IMR-90 (cell line): ENCODE measurements at regions not wholly inside any gene's neighbourhood (a gene's known extent, or its start where the extent isn't known, plus 50 kb on each side); places are given as distances from the start of the nearest gene placed in this dataset.

Source experiments
- ATAC-seq: fragments of 200-7000 bp; cut with Tn5 transposase; 2 replicates; pipeline ENCODE4 v1.9.1; 2020; ENCODE audit warnings: low read depth, mild to moderate bottlenecking, moderate library complexity
- BruUV-seq: library from RNA; stranded (reverse); fragments of 400-500 nt; replicated peaks from 2 replicates; lab custom pipeline; 2021; lab: Mats Ljungman, UMichigan
- CTCF ChIA-PET: fragments of 300-600 bp; formaldehyde crosslinking; extraction: SDS; loops from one replicate; lab custom pipeline; 2021; ENCODE audit warnings: antibody characterized with exemption; lab: Yijun Ruan, JAX
- POLR2A ChIA-PET: fragments of 300-600 bp; sonication (Branson Sonifier 250); formaldehyde crosslinking; loops from one replicate; lab custom pipeline; 2022; ENCODE audit warnings: antibody characterized with exemption; ENCODE audit not compliant: unreplicated experiment; lab: Charles Lee
- DNase-seq: peaks from one replicate; pipeline ENCODE4 v3.0.0; 2013
- H2AFZ ChIP-seq: replicated peaks from 2 replicates; pipeline ENCODE3; 2013; ENCODE audit warnings: low read length, mild to moderate bottlenecking; ENCODE audit not compliant: poor library complexity
- H2AK5ac ChIP-seq: 2 replicates; pipeline ENCODE4 v1.6.1; 2013; ENCODE audit warnings: low read depth, low read length, inconsistent platforms
- H2AK9ac ChIP-seq: replicated peaks from 2 replicates; pipeline ENCODE3; 2013; ENCODE audit warnings: mild to moderate bottlenecking, low read depth, low read length, moderate library complexity; ENCODE audit not compliant: poor library complexity
- H2BK120ac ChIP-seq: 2 replicates; pipeline ENCODE4 v1.6.1; 2013; ENCODE audit warnings: low read depth, low read length, inconsistent platforms
- H2BK15ac ChIP-seq: 3 replicates; pipeline ENCODE4 v1.6.1; 2013; ENCODE audit warnings: low read depth, low read length, inconsistent platforms
- H2BK20ac ChIP-seq: 2 replicates; pipeline ENCODE4 v1.6.1; 2013; ENCODE audit warnings: low read depth, mild to moderate bottlenecking, inconsistent platforms, low read length, moderate library complexity
- H2BK5ac ChIP-seq: 2 replicates; pipeline ENCODE4 v1.6.1; 2013; ENCODE audit warnings: mild to moderate bottlenecking, low read depth, low read length, inconsistent platforms; ENCODE audit not compliant: poor library complexity, severe bottlenecking
- H3K14ac ChIP-seq: replicated peaks from 2 replicates; pipeline ENCODE4 v1.6.1; 2013; ENCODE audit warnings: low read depth, low read length, inconsistent platforms
- H3K18ac ChIP-seq: 2 replicates; pipeline ENCODE4 v1.6.1; 2013; ENCODE audit warnings: low read depth, low read length, control low read depth
- H3K23ac ChIP-seq: 2 replicates; pipeline ENCODE4 v1.6.1; 2013; ENCODE audit warnings: low read depth, low read length, inconsistent platforms
- H3K27ac ChIP-seq: 2 replicates; pipeline ENCODE4 v1.5.1; 2013; ENCODE audit warnings: mild to moderate bottlenecking, control low read depth, low read length; ENCODE audit not compliant: insufficient read depth
- H3K27me3 ChIP-seq: 2 replicates; pipeline ENCODE4 v1.6.1; 2013; ENCODE audit warnings: low read length; ENCODE audit not compliant: control insufficient read depth, insufficient read depth
- H3K36me3 ChIP-seq: 2 replicates; pipeline ENCODE4 v1.6.1; 2013; ENCODE audit warnings: low read length, mixed read lengths; ENCODE audit not compliant: control insufficient read depth, insufficient read depth
- H3K4ac ChIP-seq: 2 replicates; pipeline ENCODE4 v1.6.1; 2013; ENCODE audit warnings: low read depth, low read length, inconsistent platforms
- H3K4me1 ChIP-seq: 2 replicates; pipeline ENCODE4 v1.6.1; 2013; ENCODE audit warnings: low read length, mixed read lengths; ENCODE audit not compliant: control insufficient read depth, insufficient read depth
- H3K4me2 ChIP-seq: 2 replicates; pipeline ENCODE4 v1.6.1; 2013; ENCODE audit warnings: low read depth, mild to moderate bottlenecking, control low read depth, low read length, moderate library complexity
- H3K4me3 ChIP-seq: 2 replicates; pipeline ENCODE4 v1.5.1; 2013; ENCODE audit warnings: low read depth, mild to moderate bottlenecking, control low read depth, low read length, moderate library complexity; ENCODE audit not compliant: insufficient read depth
- H3K56ac ChIP-seq: 2 replicates; pipeline ENCODE4 v1.6.1; 2013; ENCODE audit warnings: low read length, inconsistent platforms; ENCODE audit not compliant: insufficient read depth; ENCODE audit errors: extremely low read depth
- H3K79me1 ChIP-seq, 2 experiments: 2 replicates each; pipeline ENCODE4 v1.6.1; 2013; ENCODE audit warnings: low read length in 2 of 2, inconsistent platforms in 1 of 2, low read depth in 1 of 2
- H3K9ac ChIP-seq: 2 replicates; pipeline ENCODE4 v1.6.1; 2013; ENCODE audit warnings: low read depth, low read length, control low read depth
- H3K9me1 ChIP-seq: 2 replicates; pipeline ENCODE4 v1.6.1; 2013; ENCODE audit warnings: low read length, inconsistent platforms; ENCODE audit not compliant: insufficient read depth
- H3K9me3 ChIP-seq: 2 replicates; pipeline ENCODE4 v1.6.1; 2013; ENCODE audit warnings: low read length; ENCODE audit not compliant: control insufficient read depth, insufficient read depth
- H4K20me1 ChIP-seq: 2 replicates; pipeline ENCODE4 v1.6.1; 2013; ENCODE audit warnings: low read length, inconsistent platforms; ENCODE audit not compliant: insufficient read depth
- H4K5ac ChIP-seq: 2 replicates; pipeline ENCODE4 v1.6.1; 2013; ENCODE audit warnings: mild to moderate bottlenecking, low read depth, low read length, control low read depth
- H4K8ac ChIP-seq, 2 experiments: 2 replicates each; pipeline ENCODE4 v1.6.1; 2013; ENCODE audit warnings: low read depth in 2 of 2, low read length in 2 of 2, control low read depth in 1 of 2, inconsistent platforms in 1 of 2
- H4K91ac ChIP-seq: 2 replicates; pipeline ENCODE4 v1.6.1; 2013; ENCODE audit warnings: low read depth, low read length, inconsistent platforms; ENCODE audit not compliant: insufficient read depth
- CEBPB ChIP-seq: IDR thresholded peaks from 2 replicates; pipeline ENCODE4 v1.6.1; 2012; ENCODE audit warnings: low read depth, low read length, improper control_type of control experiment
- CTCF ChIP-seq: conservative IDR thresholded peaks from 2 replicates; pipeline ENCODE4 v1.5.1; 2012; ENCODE audit warnings: mild to moderate bottlenecking, low read depth, low read length, improper control_type of control experiment
- ELK1 ChIP-seq: fragments of 150-350 bp; IDR thresholded peaks from 2 replicates; pipeline ENCODE4 v1.6.1; 2016; ENCODE audit warnings: low read depth, mild to moderate bottlenecking, low read length, moderate library complexity, borderline replicate concordance
- FOS ChIP-seq: fragments of 150-350 bp; IDR thresholded peaks from 2 replicates; pipeline ENCODE4 v1.6.1; 2016; ENCODE audit warnings: low read depth, low read length
- MAFK ChIP-seq: IDR thresholded peaks from 2 replicates; pipeline ENCODE4 v1.6.1; 2012; ENCODE audit warnings: low read depth, low read length, improper control_type of control experiment
- MAZ ChIP-seq: IDR thresholded peaks from 2 replicates; pipeline ENCODE4 v1.6.1; 2012; ENCODE audit warnings: low read depth, mild to moderate bottlenecking, low read length, improper control_type of control experiment, moderate library complexity, borderline replicate concordance
- MXI1 ChIP-seq: IDR thresholded peaks from 2 replicates; pipeline ENCODE4 v1.6.1; 2012; ENCODE audit warnings: low read depth, mild to moderate bottlenecking, low read length, moderate library complexity, borderline replicate concordance
- NFE2L2 ChIP-seq: fragments of 150-350 bp; IDR thresholded peaks from 2 replicates; pipeline ENCODE4 v1.6.1; 2016; ENCODE audit warnings: low read depth, mild to moderate bottlenecking, low read length
- POLR2A ChIP-seq: IDR thresholded peaks from 2 replicates; pipeline ENCODE4 v1.6.1; 2012; ENCODE audit warnings: mild to moderate bottlenecking, low read depth, low read length
- RAD21 ChIP-seq: IDR thresholded peaks from 2 replicates; pipeline ENCODE4 v1.6.1; 2012; ENCODE audit warnings: low read length, improper control_type of control experiment
- RCOR1 ChIP-seq: IDR thresholded peaks from 2 replicates; pipeline ENCODE4 v1.6.1; 2012; ENCODE audit warnings: mild to moderate bottlenecking, low read length, improper control_type of control experiment; ENCODE audit not compliant: insufficient replicate concordance
- RFX5 ChIP-seq: IDR thresholded peaks from 2 replicates; pipeline ENCODE4 v1.8.0; 2012; ENCODE audit warnings: low read depth, mild to moderate bottlenecking, low read length, moderate library complexity
- USF2 ChIP-seq: fragments of 150-350 bp; IDR thresholded peaks from 2 replicates; pipeline ENCODE4 v1.6.1; 2017; ENCODE audit warnings: mild to moderate bottlenecking, antibody characterized with exemption, low read length, low read depth
- WGBS, 2 experiments: methylation state at CpG; one replicate each; pipeline versions ENCODE4 v1.1.5 to v1.1.7; 2013; ENCODE audit warnings: missing lambda C conversion rate in 2 of 2; ENCODE audit not compliant: insufficient read length in 1 of 2; ENCODE audit errors: extremely low coverage in 2 of 2; 5-methylcytosine and 5-hydroxymethylcytosine counted together
- dilution Hi-C: fragments of 300-500 bp; cut with HindIII; formaldehyde crosslinking; loops from one replicate; pipeline ENCODE4 v1.14.3; 2018; ENCODE audit warnings: low sequenced_read_pairs; ENCODE audit not compliant: unreplicated experiment
- in situ Hi-C: fragments of 300-500 bp; cut with MboI; formaldehyde crosslinking; loops from 3 replicates; pipeline ENCODE4 v1.14.3; 2019; ENCODE audit warnings: low sequenced_read_pairs, inconsistent platforms, mixed read lengths
- intact Hi-C: fragments of 100-400 bp; cut with micrococcal nuclease; formaldehyde crosslinking; loops from 2 replicates; pipeline ENCODE4 v1.10.0; 2022

DNA sequence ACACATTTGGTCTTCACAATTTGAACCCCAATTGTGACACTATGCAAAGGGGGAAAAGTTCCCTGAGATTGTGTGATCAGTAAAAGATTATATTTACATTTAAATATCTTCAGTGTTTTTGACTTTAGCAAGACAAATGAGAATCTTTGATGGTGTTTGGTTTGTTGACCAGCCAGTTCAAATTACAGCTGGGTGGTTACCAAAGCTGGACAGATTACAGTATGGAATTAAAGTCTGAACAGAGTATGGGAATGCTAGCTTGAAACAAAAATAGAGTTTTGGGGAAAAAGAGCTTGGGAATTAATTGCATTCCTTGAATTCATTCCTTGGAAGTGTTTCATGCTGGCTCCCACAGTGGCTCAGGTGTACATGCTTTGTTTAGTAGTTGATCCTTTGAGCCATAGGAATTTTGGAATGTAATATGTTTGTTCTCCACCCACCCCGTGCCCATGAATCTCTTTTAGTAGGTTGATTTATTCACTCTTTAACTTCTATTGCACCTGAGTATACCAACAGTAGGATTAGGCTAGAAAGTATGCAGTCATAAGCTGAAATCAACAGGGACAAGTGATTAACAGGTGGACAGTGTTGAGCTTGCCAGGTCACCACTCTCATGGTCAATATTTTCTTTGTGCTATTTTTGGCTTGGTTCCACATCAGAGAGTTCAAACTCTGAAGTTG, 81.1 kb upstream of the HELT start:
- no peak overlapping the region for H3K4me2 ChIP-seq
- no peak overlapping the region for H3K4ac ChIP-seq
- no peaks in the 10 kb centered on the region for H3K36me3 ChIP-seq
- H2BK5ac ChIP-seq: no peak overlapping the region
- intact Hi-C loops: no loop called here
- no peaks in the 10 kb centered on the region for H3K4me1 ChIP-seq
- H2BK15ac ChIP-seq: no peak overlapping the region
- ChIA-PET CTCF (no interaction called here), POLR2A (no interaction called here)
- no peak overlapping the region for H2BK120ac ChIP-seq
- H3K4me3 ChIP-seq: no peak overlapping the region
- H4K91ac ChIP-seq: no peak overlapping the region
- dilution Hi-C loops: no loop called here
- H2BK20ac ChIP-seq: no peak overlapping the region
- no TSS peak for BruUV-seq
- DNase-seq (no peak), ATAC-seq (no peak)
- H2AK9ac ChIP-seq: no peak overlapping the region
- no peak overlapping the region for H2AK5ac ChIP-seq
- no peak overlapping the region for H3K9ac ChIP-seq
- H3K9me3 ChIP-seq: no peaks in the 10 kb centered on the region
- H3K9me1 ChIP-seq: no peaks in the 10 kb centered on the region
- H3K14ac ChIP-seq: no peak overlapping the region
- in situ Hi-C loops: no loop called here
- H2AFZ ChIP-seq: no peak overlapping the region
- TF ChIP-seq FOS (no peak), RAD21 (no peak), POLR2A (no peak), NFE2L2 (no peak), MAZ (no peak), RFX5 (no peak), MAFK (no peak), USF2 (no peak), ELK1 (no peak), CTCF (no peak), CEBPB (no peak), RCOR1 (no peak), MXI1 (no peak)
- H3K56ac ChIP-seq: no peak overlapping the region
- no peak overlapping the region for H4K8ac ChIP-seq
- WGBS, 2 experiments: no CpG with 5 or more reads among the region's 1 CpG
- H3K18ac ChIP-seq: no peak overlapping the region
- H3K79me1 ChIP-seq: no peaks in the 10 kb centered on the region
- H3K27ac ChIP-seq: no peak overlapping the region
- no peak overlapping the region for H4K5ac ChIP-seq
- H3K27me3 ChIP-seq: no peaks in the 10 kb centered on the region
- no peaks in the 10 kb centered on the region for H4K20me1 ChIP-seq
- no peak overlapping the region for H3K23ac ChIP-seq
